Pancreas (tissue), 10 donors: ENCODE measurements at regions not wholly inside any gene's neighbourhood (a gene's known extent, or its start where the extent isn't known, plus 50 kb on each side); places are given as distances from the start of the nearest gene placed in this dataset.

ENCODE experiments used
- ATAC-seq, 4 donors: fragments of 200-7000 bp; cut with Tn5 transposase; one replicate each; pipeline versions ENCODE4 v1.8.0 to v1.9.1; 2020; ENCODE audit warnings: mild to moderate bottlenecking in 4 of 4, moderate library complexity in 4 of 4
- DNase-seq, 6 donors: peaks; one replicate each; pipeline ENCODE4 v3.0.0-alpha.2; 2020
- FAIRE-seq: peaks from 2 replicates; lab custom pipeline; 2012; peaks lifted over from hg19 to GRCh38; lab: Jason Lieb, UNC
- H3K27ac ChIP-seq, 4 donors: fragments of 200-600 bp; sonication (generic); 1 replicate in 3 of 4; 2 replicates in 1 of 4; pipeline versions ENCODE4 v1.5.0 to v1.8.0; 2020
- H3K27me3 ChIP-seq, 4 donors: fragments of 200-600 bp; one replicate each; pipeline ENCODE4 v1.8.0; 2021
- H3K36me3 ChIP-seq, 3 donors: fragments of 200-600 bp; sonication (generic) in 1 of 3; one replicate each; pipeline versions ENCODE4 v1.5.0 to v1.8.0; 2020 to 2021
- H3K4me1 ChIP-seq, 3 donors: fragments of 200-600 bp; one replicate each; pipeline ENCODE4 v1.8.0; 2021
- H3K4me3 ChIP-seq, 4 donors: fragments of 200-600 bp; sonication (generic) in 2 of 4; one replicate each; pipeline versions ENCODE4 v1.5.0 to v1.8.0; 2020 to 2021
- H3K9me3 ChIP-seq, 4 donors: fragments of 200-600 bp; one replicate each; pipeline ENCODE4 v1.8.0; 2021
- WGBS, 2 donors: extraction: QIAGEN DNeasy Blood & Tissue Kit; methylation state at CpG; one replicate each; pipeline ENCODE4 v1.1.7; 2013; 5-methylcytosine and 5-hydroxymethylcytosine counted together
- intact Hi-C, 3 donors: fragments of 100-400 bp; cut with DNase I; formaldehyde crosslinking; loops; one replicate each; pipeline versions ENCODE4 v1.11.1 to v1.14.2; 2022
- TF ChIP-seq, protein P1 (sequence below), 4 donors: fragments of 200-600 bp; sonication (generic) in 3 of 4; IDR thresholded peaks; one replicate each; pipeline versions ENCODE4 v1.5.0 to v1.8.0; 2021; ENCODE audit warnings: antibody characterized with exemption in 4 of 4
- donor health status: healthy with polysubstance abuse.
- donor health status: DM: no; HTN: no; CAD: no; lungs with moderate emphysema.
- donor health status: DM: no; HTN: no; CAD: no.
- donor health status: control.
- donor health status: control.
- donor health status: Bipolar disorder and iron deficiency.
- donor health status: DM: yes; HTN: yes; CAD: no.
- donor health status: DM: no; HTN: no; CAD: no.
- donor health status: DM: no; HTN: no; CAD: no.
- donor health status: DM: yes; HTN: yes; CAD: no.

DNA sequence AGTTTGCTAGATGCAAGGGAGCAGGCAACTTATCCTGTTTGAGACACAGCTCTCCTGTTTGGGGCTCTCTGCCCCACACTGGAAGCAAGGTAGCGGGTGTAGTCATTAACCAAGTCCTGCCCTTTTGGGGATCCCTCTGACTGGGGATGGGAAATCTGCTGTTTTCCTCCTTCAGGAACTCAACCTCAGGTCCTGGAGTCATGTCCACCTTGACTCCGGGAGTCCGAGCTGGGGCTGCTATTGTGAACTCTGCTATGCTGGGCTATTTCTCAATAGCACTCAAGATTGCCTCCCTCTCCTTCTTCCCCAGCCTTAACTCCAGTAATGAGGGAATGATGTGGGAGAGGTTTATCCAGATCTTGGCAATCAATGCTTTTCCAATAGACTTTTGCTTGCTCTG, 54.1 kb upstream of the CHD6 start:
- ATAC-seq (no peak), FAIRE-seq (no peak), DNase-seq (no peak)
- Histone ChIP-seq H3K27ac (no peak overlapping the region), H3K4me3 (no peak overlapping the region), H3K27me3 (no peaks in the 10 kb centered on the region), H3K9me3 (no peaks in the 10 kb centered on the region), H3K36me3 (no peaks in the 10 kb centered on the region), H3K4me1 (no peaks in the 10 kb centered on the region)
- 91 to 96% methylated on average over 3 of the region's 3 CpGs for WGBS, 2 donors
- intact Hi-C loops, result no loop called here
- TF ChIP-seq, protein P1, sequence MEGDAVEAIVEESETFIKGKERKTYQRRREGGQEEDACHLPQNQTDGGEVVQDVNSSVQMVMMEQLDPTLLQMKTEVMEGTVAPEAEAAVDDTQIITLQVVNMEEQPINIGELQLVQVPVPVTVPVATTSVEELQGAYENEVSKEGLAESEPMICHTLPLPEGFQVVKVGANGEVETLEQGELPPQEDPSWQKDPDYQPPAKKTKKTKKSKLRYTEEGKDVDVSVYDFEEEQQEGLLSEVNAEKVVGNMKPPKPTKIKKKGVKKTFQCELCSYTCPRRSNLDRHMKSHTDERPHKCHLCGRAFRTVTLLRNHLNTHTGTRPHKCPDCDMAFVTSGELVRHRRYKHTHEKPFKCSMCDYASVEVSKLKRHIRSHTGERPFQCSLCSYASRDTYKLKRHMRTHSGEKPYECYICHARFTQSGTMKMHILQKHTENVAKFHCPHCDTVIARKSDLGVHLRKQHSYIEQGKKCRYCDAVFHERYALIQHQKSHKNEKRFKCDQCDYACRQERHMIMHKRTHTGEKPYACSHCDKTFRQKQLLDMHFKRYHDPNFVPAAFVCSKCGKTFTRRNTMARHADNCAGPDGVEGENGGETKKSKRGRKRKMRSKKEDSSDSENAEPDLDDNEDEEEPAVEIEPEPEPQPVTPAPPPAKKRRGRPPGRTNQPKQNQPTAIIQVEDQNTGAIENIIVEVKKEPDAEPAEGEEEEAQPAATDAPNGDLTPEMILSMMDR (IDR thresholded peaks at IDR 0.05), result no peak

DNA sequence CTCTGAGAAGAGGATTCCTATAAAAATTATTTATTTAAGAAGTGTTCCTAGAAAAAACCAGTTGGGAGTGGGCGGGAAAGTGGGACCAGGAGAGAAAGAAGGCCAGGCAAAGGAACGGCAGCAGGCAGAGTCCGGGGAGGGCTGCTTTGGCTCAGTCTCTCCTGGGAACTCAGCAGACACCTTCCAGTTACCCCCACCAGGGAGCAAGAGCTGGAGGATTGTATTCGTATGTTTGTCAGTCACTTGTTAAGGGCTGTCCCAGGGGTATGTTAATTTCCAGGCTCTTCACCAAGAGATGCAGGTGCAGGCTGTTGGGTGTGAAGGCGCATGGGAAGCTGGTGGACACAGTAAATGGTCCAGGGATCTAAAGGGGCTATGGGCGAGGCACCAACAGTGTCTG, 53.0 kb upstream of the CHD6 start:
- Histone ChIP-seq H3K36me3 (no peaks in the 10 kb centered on the region), H3K9me3 (no peaks in the 10 kb centered on the region), H3K4me3 (no peak overlapping the region), H3K27ac (no peak overlapping the region), H3K27me3 (no peaks in the 10 kb centered on the region), H3K4me1 (no peaks in the 10 kb centered on the region)
- TF ChIP-seq, protein P1 (IDR thresholded peaks at IDR 0.05), result no peak
- intact Hi-C loops, result no loop called here
- 76 to 79% methylated on average over 6 of the region's 6 CpGs for WGBS, 2 donors
- FAIRE-seq (no peak), ATAC-seq (no peak), DNase-seq (no peak)

DNA sequence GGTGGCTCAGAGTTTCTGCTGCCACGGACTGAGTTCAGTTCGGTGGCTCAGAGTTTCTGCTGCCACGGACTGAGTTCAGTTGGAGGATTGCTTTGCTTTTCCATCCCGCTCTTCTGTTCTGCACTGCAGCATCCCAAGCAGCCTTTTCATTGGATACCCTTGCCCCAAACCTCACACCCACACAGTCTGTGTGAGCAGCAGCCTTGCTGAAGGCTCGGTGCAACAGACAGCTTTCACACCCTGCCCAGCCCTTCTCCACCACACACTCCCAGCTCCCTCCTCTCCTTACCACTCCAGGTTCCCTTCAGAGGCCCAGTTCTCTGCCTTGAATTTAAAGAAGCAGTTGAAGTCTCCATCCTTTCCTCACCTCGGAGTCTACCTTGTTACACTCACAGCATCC, 52.5 kb upstream of the CHD6 start:
- Histone ChIP-seq H3K27ac (no peak overlapping the region), H3K4me3 (no peak overlapping the region), H3K36me3 (no peaks in the 10 kb centered on the region), H3K27me3 (no peaks in the 10 kb centered on the region), H3K4me1 (no peaks in the 10 kb centered on the region), H3K9me3 (no peaks in the 10 kb centered on the region)
- TF ChIP-seq, protein P1 (IDR thresholded peaks at IDR 0.05), result no peak
- ATAC-seq (no peak), FAIRE-seq (no peak), DNase-seq (no peak)
- intact Hi-C loops, result no loop called here
- 74% methylated on average over 6 of the region's 6 CpGs for WGBS, 2 donors

DNA sequence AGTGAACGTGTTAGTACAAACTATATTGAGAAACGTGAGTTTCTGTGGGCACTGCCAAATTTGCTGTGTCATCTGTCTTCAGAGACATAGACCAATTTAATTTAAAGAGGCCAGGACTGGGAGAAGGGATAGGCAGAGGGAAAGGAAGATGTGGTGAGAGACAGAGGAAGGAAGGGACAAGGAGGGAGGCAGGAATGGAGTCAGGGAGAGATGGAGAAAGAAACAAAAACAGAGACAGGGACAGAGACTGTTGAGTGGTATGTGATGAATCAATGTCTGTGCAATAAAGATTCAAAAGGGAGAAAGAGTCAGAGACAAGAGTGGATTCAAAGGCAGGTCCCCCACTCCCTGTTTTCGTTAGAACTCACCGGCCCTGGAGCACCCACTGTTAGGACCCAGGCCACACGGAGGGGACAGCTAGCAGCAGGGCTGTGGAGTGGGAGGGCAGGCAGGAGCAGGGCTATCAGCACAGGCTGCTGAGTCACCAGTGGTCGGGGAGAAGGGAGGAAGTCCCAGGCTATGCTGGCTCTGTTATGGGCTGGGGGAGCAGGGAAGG, 51.6 kb upstream of the CHD6 start:
- TF ChIP-seq, protein P1 (IDR thresholded peaks at IDR 0.05), result no peak
- Histone ChIP-seq H3K9me3 (no peaks in the 10 kb centered on the region), H3K27me3 (no peaks in the 10 kb centered on the region), H3K4me3 (no peak overlapping the region), H3K36me3 (no peaks in the 10 kb centered on the region), H3K4me1 (no peaks in the 10 kb centered on the region), H3K27ac (no peak overlapping the region)
- intact Hi-C loops, result no loop called here
- ATAC-seq, result no peak
- no peak for FAIRE-seq
- no peak for DNase-seq
- 38 to 45% methylated on average over 6 of the region's 6 CpGs for WGBS, 2 donors

DNA sequence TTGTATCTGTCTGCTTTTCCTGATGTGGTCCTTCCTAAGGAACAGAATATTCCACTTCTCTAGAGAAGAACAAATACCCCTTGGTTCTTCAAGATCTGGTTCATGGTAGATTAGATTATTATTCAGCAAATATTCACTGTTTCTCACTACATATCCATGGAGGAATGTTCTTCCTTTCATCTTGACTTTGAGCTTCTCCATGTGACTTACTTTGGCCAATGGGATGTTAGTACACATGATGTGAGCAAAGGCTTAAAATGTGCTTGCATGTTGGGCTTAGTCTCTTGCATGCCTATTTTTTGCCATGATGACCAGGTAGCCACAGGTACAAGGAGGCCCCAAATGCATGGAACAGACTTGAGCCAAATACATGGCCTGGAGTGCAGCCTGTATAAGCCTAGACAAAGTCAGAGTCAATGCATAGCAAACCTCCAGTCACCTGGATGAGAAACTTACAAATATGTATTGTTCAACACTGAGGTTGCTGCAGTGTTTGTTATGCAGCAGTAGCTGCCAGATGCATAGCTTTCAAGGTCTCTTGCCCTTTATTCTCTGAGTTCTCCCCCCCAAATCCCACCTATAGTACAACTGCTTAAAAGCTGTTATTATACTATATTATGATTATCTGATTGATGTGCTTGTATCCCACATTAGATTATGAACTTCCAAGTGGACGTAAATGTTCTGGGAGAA, 50.0 kb upstream of the CHD6 start:
- no peak for FAIRE-seq
- no peaks in the 10 kb centered on the region for H3K9me3 ChIP-seq
- no peaks in the 10 kb centered on the region for H3K4me1 ChIP-seq
- H3K4me3 ChIP-seq, result no peak overlapping the region
- DNase-seq, result no peak
- TF ChIP-seq, protein P1 (IDR thresholded peaks at IDR 0.05), result no peak
- no peak for ATAC-seq
- WGBS, 2 donors, result 84 to 91% methylated on average over 1 of the region's 1 CpG
- no peaks in the 10 kb centered on the region for H3K27me3 ChIP-seq
- no peaks in the 10 kb centered on the region for H3K36me3 ChIP-seq
- intact Hi-C loops, result no loop called here
- H3K27ac ChIP-seq, result no peak overlapping the region
